UCSD-AML1 (cell line): ENCODE measurements at regions not wholly inside any gene's neighbourhood (a gene's known extent, or its start where the extent isn't known, plus 50 kb on each side); places are given as distances from the start of the nearest gene placed in this dataset.

Experiments used
- DNase-seq: peaks from one replicate; lab custom pipeline; 2025; ENCODE audit not compliant: unreplicated experiment; lab: John Stamatoyannopoulos, UW

DNA sequence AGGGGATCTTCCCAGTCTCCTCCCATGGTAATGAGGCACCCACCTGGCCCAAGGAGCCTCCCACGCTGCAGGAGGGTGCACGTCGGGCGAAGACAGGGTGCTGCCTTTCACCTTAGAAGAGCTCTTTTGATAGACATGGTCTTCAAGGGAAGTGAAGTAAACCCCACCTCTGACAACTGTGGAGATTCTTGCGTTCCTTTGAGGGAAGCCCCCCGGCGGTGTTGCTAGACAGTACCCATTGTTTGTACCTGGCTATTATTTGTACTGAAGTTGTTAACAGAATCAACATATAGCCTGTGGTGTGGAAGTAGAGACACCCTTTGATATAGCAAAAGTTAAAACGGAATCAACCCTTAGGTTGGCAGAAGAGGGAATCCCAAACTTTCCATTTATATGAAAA is 648.0 kb downstream of the GALR1 start:
- no peak for DNase-seq

DNA sequence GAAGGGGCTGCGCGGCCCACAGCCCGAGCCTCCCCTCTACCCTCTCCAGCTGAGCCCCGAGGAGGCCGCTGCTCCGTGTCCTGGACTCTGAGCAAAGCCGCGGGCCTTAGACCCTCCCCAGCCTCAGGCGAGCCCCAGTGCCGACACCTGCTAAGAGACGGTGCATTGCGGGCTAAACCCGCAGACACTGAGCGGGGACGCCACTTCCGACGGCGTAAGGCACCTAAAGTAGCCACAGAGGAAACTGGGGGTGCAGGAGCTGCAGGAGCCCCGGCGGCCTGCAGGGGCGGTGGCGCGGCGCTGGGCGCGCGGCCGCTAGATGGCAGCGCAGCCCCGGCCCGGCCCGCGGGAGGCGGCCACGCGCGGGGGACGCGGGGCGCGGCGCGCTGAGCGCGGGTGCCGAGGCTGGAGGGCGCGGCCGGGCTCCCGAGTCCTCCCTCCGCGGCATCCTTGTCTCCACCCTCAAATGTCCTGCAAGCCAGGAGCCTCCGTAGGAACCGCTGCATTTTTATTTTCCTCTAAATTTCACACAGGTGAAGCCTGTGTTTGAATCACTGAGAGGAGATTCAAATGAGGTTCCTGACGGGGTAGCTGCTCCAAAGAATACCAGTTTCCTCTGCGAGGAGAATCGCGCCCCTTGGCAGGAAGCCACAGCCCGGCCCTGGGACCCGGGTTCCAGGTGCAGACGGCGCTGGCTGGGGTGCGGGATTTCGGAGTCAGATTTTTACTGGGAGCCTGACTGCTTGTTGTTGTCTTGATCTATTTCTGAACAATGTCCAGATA is 650.5 kb downstream of the GALR1 start:
- peak; percentile 56 for DNase-seq

DNA sequence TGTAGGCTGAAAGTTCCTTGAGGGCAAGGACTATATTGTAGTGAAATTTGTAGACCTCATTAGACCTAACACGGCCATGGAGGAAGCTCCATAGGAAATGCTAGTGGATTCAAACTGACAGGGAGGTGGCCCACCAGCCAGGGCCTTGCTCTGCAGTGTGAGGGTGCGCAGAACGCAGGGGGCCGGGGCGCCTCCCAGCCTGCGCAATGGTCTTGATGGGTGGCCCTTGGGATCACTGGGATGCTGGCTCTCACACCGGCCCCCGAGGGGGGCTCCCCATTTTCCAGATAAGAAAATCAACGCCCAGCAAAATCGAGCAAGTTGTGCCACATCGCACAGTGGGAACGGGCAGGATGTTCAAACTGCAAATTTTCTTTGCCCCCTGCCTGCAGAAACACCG is 655.4 kb downstream of the GALR1 start:
- DNase-seq, result no peak

DNA sequence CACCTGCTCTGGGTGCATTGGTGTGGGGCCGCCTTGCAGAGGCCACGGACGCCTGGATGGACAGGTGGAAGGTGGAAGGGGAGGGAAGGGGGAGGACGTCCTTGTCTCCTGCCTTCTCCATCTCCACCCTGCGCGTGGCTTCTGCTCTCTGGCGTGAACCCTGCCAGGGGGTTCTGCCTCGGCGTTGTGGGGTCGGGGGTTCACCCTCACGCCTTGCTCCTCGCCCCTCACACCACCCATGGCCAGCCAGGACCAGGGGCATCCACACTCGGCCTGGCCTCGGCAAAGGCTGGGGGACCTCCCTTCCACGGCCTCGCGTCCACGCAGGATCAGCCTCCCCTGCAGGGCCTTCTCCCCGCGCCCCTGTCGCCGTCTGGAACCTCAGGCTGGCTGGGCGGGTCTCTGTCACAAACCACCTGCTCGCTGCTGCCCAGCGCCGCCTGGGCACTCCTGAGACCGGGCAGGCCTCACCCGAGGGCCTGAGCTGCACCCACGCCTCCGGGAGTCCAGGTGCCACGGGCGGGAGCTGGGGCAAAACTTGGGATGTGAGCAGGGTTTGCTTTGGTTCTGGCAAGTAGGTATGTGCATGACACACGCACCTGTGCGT is 655.9 kb downstream of the GALR1 start:
- no peak for DNase-seq

DNA sequence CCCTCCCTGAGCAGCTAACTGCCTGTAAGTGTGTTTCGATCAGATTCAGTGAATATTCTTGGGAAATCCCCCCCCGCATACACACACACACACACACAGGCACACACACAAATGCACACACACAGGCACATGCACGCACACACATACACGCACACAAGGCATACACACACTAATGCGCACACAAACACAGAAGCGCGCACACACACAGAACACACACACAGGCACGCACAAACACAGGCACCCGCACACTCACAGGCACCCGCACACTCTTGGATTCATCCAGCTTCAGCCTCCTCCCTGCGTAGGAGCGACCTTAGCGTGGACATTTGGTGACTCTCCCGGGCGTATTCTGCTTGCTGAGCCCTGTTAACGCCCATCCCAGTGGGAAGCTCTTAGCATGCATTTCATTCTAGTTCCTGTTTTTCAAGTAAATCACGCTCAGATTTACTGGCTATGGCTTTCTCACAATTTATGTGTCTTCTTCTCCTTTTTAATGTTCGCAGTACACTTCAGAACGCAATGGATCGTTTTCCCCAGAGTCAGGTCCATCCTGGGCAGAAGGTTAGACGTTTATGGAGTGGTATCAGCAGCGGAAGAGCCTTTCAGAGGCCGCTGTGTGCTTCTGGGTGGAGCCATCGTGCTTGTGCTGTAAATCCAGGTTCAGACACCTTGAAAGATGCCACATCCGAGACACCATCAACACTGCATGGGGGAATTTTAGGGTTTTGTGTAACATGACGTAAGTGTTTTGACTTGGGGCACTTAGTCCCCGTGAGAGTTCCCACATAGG is 656.6 kb downstream of the GALR1 start:
- no peak for DNase-seq

DNA sequence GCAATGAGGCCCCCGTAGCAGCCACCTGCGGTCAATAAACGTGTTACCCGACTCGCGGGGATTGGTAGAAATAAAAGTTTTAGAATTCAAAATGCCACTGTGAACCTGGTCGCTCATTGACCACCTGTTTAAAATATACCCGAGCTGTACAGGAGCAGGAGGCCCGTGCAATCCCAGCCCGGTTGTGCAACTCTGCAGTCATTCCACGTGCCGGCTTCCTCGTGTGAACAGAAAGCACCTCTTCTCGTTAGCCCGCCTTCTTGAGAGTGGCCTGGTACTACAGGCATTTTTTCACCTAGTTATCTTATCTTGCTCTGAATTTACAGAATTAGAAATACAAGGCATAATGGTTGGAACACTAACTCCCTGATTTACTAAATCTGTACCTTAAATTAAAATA is 660.7 kb downstream of the GALR1 start:
- no peak for DNase-seq

DNA sequence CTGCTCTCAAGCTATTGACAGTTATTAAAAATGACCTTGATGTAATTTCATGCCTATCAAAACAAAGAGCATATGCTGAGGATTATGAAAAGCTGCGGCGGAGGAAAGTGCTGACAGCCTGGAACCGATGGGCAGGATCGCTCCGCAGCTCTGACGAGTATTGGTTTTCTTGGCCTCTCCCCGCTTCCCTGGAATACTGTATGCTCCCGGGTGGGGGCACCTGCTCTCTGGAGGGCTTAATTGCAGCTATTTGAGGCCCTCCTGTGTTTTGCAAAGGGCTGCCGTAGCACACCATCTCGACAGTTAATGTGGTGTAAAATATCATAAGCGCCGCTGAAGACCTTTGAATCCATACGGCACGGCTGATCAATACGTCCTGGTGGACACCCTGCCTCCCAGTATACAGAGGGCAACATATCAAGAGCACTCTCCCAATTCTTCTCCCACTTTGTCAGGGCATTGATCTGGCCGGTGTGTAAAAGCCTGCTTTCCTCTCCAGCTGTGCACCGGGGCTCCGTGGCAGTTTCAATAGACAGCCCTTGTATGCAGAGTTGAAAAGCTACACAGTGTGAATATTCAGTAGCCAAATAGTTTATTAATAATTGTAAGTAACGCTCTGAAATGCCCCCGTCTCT is 662.4 kb downstream of the GALR1 start:
- DNase-seq, result no peak

DNA sequence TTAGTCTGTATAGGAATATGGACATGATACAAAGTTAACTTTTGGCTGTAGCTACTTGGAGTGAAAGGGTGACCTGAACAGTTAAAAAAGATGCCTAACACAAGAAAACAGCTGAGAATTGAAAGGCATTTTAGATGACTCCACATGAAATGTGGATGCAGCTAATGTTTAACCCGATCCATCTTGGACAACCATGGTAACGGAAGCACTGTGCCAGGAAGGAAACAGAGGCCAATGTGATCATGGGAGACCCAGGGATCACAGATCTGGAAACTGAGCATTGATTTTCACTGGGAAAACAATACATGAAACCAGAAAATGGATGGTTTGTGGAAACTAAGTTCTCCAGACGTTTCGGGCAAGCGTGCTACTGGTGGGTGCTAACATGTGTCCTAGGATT is 669.1 kb downstream of the GALR1 start:
- no peak for DNase-seq

GRCh38 chr18:77919923-77920322 is 670.3 kb downstream of the GALR1 start:
- DNase-seq, result no peak

GRCh38 chr18:77935342-77935741 is 685.7 kb downstream of the GALR1 start:
- no peak for DNase-seq

DNA sequence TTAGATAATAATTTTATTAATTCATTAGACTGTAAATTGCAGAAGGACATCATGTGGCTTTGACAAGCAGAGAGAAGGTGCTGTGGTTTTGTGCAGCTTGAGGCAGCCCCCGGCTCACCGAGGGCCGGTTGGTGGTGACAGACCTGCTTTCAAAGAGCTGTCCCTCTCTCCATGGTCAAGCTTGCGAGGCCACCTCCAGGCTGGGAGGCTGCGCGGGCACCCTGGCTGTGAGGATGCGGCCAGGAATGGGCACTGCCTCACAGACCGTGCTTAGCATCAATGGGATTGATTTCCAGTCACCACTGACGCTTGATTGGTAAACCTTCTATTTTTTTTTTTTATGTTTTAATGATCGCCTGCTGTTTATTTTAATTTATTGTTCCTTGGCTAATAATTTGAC is 690.9 kb downstream of the GALR1 start:
- DNase-seq, result no peak

GRCh38 chr18:77944533-77944932 is 694.9 kb downstream of the GALR1 start:
- DNase-seq, result no peak

DNA sequence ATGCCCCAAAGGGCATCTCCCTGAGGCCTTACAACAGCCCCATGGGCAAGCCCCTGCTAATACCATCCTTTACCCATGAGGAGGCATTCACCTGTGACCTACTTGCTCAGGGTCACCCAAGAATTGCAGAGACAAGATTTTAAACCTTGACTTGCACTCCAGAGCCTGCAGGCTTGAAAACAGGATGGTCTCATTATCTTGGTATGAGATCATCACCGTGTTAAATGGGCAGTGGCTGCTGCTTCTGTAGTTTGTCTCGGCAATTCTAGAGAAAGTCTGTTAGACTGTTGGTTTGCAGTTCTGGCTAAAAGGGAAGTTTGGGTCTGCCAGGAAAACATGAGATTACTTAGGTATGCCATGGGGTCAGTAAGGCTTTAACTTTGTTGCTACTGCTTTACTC is 698.9 kb downstream of the GALR1 start:
- DNase-seq, result no peak

- DNase-seq, result no peak
Observed at GRCh38 chr18:77949355-77949973, 699.8 kb downstream of the GALR1 start.

DNA sequence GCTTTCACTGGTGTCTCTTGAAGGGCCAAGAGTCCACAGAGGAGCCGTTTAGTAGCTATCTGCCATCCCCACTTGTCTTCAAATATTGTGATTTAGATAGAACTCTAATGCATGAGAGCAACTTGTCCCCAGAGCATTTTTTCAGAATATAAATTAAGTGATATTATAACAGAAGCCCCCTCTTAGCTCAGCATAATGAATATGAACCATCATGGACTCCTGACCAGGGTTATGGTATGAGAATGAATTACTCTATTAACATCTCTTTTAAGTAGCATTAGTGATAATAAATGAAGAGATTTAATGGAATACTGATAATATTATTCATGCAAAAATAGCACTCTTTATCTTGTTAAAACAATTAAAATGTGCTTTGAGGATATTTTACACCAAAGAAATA is 709.6 kb downstream of the GALR1 start:
- no peak for DNase-seq

DNA sequence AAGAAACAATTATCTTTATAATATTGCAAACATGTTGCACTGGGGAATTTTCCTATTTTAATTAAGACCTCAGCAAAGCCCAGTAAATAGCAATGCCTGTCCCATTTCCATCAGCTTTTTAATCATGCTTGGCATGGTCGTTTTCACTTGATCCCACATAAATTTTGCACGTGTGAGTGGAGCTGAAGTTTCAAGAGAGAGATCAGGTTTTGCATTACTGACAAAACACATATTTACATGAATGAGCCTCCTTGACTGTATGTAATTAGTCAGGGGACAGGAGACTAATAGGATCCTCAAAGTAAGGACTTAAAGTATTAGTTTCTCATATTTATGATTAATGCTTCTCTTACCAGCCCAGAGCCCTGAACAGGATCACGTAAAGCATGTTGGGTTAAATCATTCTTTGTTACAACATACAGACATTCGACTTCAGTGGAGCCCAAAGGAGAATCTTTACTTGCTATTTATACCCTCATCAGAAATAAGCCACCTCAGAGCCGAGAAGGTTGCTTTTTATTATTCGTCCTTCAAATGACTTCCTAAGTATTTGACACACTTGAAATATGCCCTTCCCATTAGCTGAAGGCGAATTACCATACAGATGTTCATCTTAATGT is 711.3 kb downstream of the GALR1 start:
- no peak for DNase-seq

GRCh38 chr18:77967071-77967470 is 717.4 kb downstream of the GALR1 start:
- DNase-seq, result no peak

- DNase-seq, result no peak
Observed at GRCh38 chr18:77967791-77968190, 718.1 kb downstream of the GALR1 start.

- DNase-seq, result no peak
Observed at GRCh38 chr18:77969972-77970371, 720.3 kb downstream of the GALR1 start.

GRCh38 chr18:77970814-77971213 is 721.2 kb downstream of the GALR1 start:
- DNase-seq, result no peak

DNA sequence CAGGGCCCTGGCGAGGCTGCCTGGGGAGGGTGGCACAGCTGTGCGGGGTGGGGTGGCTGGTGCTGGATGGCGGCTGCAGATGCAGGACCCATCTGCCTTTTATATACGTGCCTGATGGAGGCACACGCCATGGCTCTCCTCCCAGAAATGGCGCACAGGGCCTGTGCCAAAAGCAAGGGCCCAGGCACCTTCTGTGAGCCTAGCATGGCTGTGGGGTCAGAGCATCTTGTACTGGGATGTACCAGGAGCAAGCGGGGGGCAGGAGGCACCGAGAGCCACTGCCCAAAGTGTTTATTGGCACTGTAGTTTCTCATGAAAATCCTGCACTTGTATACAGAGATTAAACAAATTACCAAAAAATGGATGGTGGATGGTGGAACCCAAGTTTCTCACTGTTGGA is 724.1 kb downstream of the GALR1 start:
- DNase-seq, result no peak
